Activated CD4-positive, alpha-beta T cell treated with anti-CD3 and anti-CD28 coated beads, Interleukin-2, amount 10 ng/mL, durations not matched to agents 24 days and 14 days (primary cell): ENCODE measurements at regions not wholly inside any gene's neighbourhood (a gene's known extent, or its start where the extent isn't known, plus 50 kb on each side); places are given as distances from the start of the nearest gene placed in this dataset.

Experiments
- DNase-seq: peaks from one replicate; pipeline ENCODE4 v3.0.0; 2022
- H3K27ac Mint-ChIP-seq: one replicate; pipeline ENCODE4 v1.8.0; 2022; ENCODE audit warnings: mild to moderate bottlenecking, mixed read lengths
- H3K27me3 Mint-ChIP-seq: one replicate; pipeline ENCODE4 v1.8.0; 2022; ENCODE audit warnings: mixed read lengths
- H3K36me3 Mint-ChIP-seq: one replicate; pipeline ENCODE4 v1.8.0; 2022; ENCODE audit warnings: low read depth, mild to moderate bottlenecking, mixed read lengths
- H3K4me1 Mint-ChIP-seq: one replicate; pipeline ENCODE4 v1.8.0; 2021; ENCODE audit warnings: mixed read lengths
- H3K4me3 Mint-ChIP-seq: one replicate; pipeline ENCODE4 v1.8.0; 2022; ENCODE audit warnings: mild to moderate bottlenecking, moderate library complexity, mixed read lengths
- H3K9me3 Mint-ChIP-seq: one replicate; pipeline ENCODE4 v1.8.0; 2021; ENCODE audit warnings: mixed read lengths
- intact Hi-C: fragments of 100-400 bp; cut with micrococcal nuclease; formaldehyde crosslinking; loops from one replicate; pipeline ENCODE4 v1.15.1; 2023

- H3K4me1 Mint-ChIP-seq, result peaks cover 42% of the 10 kb centered on the region
- peaks cover 2% of the 10 kb centered on the region for H3K36me3 Mint-ChIP-seq
- H3K4me3 Mint-ChIP-seq, result peak overlapping the region; percentile 34
- H3K27ac Mint-ChIP-seq, result no peak overlapping the region
- intact Hi-C loops, result no loop called here
- H3K9me3 Mint-ChIP-seq, result no peaks in the 10 kb centered on the region
- no peaks in the 10 kb centered on the region for H3K27me3 Mint-ChIP-seq
- no peak for DNase-seq
Observed at GRCh38 chr16:10332775-10333174, 53.1 kb upstream of the ATF7IP2 start.

- DNase-seq, result peak; percentile 67
- H3K27me3 Mint-ChIP-seq, result no peaks in the 10 kb centered on the region
- no peak overlapping the region for H3K4me3 Mint-ChIP-seq
- no peaks in the 10 kb centered on the region for H3K9me3 Mint-ChIP-seq
- intact Hi-C loops, result no loop called here
- peaks cover 39% of the 10 kb centered on the region for H3K4me1 Mint-ChIP-seq
- H3K36me3 Mint-ChIP-seq, result no peaks in the 10 kb centered on the region
- no peak overlapping the region for H3K27ac Mint-ChIP-seq
Observed at GRCh38 chr16:10333321-10334032, 52.4 kb upstream of the ATF7IP2 start.

DNA sequence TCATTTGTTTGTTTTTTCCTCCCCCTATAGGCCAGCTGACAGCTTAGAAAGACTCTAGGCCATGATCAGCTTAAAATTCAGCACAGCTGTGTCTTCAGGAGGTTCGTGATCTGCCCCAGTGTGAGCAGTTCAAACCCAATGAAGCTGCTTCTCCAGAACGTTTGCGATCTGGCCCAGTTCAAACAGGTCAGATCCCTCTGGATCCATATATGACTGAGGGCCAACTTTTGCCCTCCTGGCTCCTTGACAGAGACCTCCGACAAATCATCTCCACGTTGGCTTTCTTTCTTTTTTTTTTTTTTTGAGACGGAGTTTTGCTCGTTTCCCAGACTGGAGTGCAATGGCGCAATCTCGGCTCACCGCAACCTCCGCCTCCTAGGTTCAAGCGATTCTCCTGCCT lies 50.2 kb upstream of the ATF7IP2 start:
- no peaks in the 10 kb centered on the region for H3K27me3 Mint-ChIP-seq
- H3K4me1 Mint-ChIP-seq, result peaks cover 27% of the 10 kb centered on the region
- peaks cover 7% of the 10 kb centered on the region for H3K36me3 Mint-ChIP-seq
- no peak overlapping the region for H3K4me3 Mint-ChIP-seq
- no peak overlapping the region for H3K27ac Mint-ChIP-seq
- DNase-seq, result no peak
- peaks cover 9% of the 10 kb centered on the region for H3K9me3 Mint-ChIP-seq
- intact Hi-C loops, result no loop called here
